ENCODE measurements at regions not wholly inside any gene's neighbourhood (a gene's known extent, or its start where the extent isn't known, plus 50 kb on each side); places are given as distances from the start of the nearest gene placed in this dataset.
"Not testable (repeated sequence)": the region's sequence is repeated elsewhere in the genome, so short reads cannot be mapped to it uniquely, and the experiment has no call there.

- peak; percentile 23 for DNase-seq (ENCODE audit: low read depth, low spot score)
Observed at GRCh38 chr2:7377916-7378569, 460.8 kb downstream of the RNF144A start.

GRCh38 chr2:7378591-7378990 lies 461.4 kb downstream of the RNF144A start:
- DNase-seq (ENCODE audit: low read depth, low spot score) = no peak

- DNase-seq (ENCODE audit: low read depth, low spot score) = no peak
Observed at GRCh38 chr2:7379799-7380198, 462.6 kb downstream of the RNF144A start.

- no peak for DNase-seq (ENCODE audit: low read depth, low spot score)
Observed at GRCh38 chr2:7384773-7385349, 467.6 kb downstream of the RNF144A start.

- DNase-seq (ENCODE audit: low read depth, low spot score) = not testable (repeated sequence)
Observed at GRCh38 chr2:7390311-7390710, 473.1 kb downstream of the RNF144A start.

- DNase-seq (ENCODE audit: low read depth, low spot score) = no peak
Observed at GRCh38 chr2:7392076-7392787, 475.0 kb downstream of the RNF144A start.

- no peak for DNase-seq (ENCODE audit: low read depth, low spot score)
Observed at GRCh38 chr2:7394195-7394594, 477.0 kb downstream of the RNF144A start.

GRCh38 chr2:7400628-7401027 lies 483.4 kb downstream of the RNF144A start:
- DNase-seq (ENCODE audit: low read depth, low spot score) = no peak

GRCh38 chr2:7403092-7403775 lies 486.0 kb downstream of the RNF144A start:
- no peak for DNase-seq (ENCODE audit: low read depth, low spot score)

- DNase-seq (ENCODE audit: low read depth, low spot score) = no peak
Observed at GRCh38 chr2:7405861-7406715, 488.9 kb downstream of the RNF144A start.

GRCh38 chr2:7407001-7407400 lies 489.8 kb downstream of the RNF144A start:
- no peak for DNase-seq (ENCODE audit: low read depth, low spot score)

GRCh38 chr2:7407906-7408680 lies 490.9 kb downstream of the RNF144A start:
- DNase-seq (ENCODE audit: low read depth, low spot score) = no peak

GRCh38 chr2:7411691-7412090 lies 494.5 kb downstream of the RNF144A start:
- DNase-seq (ENCODE audit: low read depth, low spot score) = no peak

GRCh38 chr2:7417845-7418742 lies 500.9 kb downstream of the RNF144A start:
- DNase-seq (ENCODE audit: low read depth, low spot score) = no peak

- DNase-seq (ENCODE audit: low read depth, low spot score) = no peak
Observed at GRCh38 chr2:7419186-7419585, 502.0 kb downstream of the RNF144A start.

GRCh38 chr2:7419814-7420311 lies 502.7 kb downstream of the RNF144A start:
- DNase-seq (ENCODE audit: low read depth, low spot score) = no peak

- no peak for DNase-seq (ENCODE audit: low read depth, low spot score)
Observed at GRCh38 chr2:7420530-7420929, 503.3 kb downstream of the RNF144A start.

GRCh38 chr2:7424481-7424880 lies 507.3 kb downstream of the RNF144A start:
- DNase-seq (ENCODE audit: low read depth, low spot score) = no peak

- DNase-seq (ENCODE audit: low read depth, low spot score) = peak; percentile 77
Observed at GRCh38 chr2:7427293-7428060, 510.3 kb downstream of the RNF144A start.

All from astrocyte of the hippocampus (primary cell).